Testis (tissue), 2 donors: ENCODE measurements at regions not wholly inside any gene's neighbourhood (a gene's known extent, or its start where the extent isn't known, plus 50 kb on each side); places are given as distances from the start of the nearest gene placed in this dataset.

Experiments used
- DNase-seq: peaks from one replicate; pipeline ENCODE4 v3.0.0-alpha.2; 2019
- H3K27ac ChIP-seq, 2 donors: fragments of 200-600 bp; sonication (generic); one replicate each; pipeline ENCODE4 v1.5.1; 2019
- H3K27me3 ChIP-seq: fragments of 200-600 bp; sonication (generic); one replicate; pipeline ENCODE4 v1.5.1; 2019
- H3K36me3 ChIP-seq: fragments of 200-600 bp; sonication (generic); one replicate; pipeline ENCODE4 v1.5.1; 2017; ENCODE audit warnings: low read depth; ENCODE audit errors: missing control alignments
- H3K4me1 ChIP-seq: fragments of 200-600 bp; sonication (generic); one replicate; pipeline ENCODE4 v1.5.1; 2019
- H3K4me3 ChIP-seq, 2 donors: fragments of 200-600 bp; sonication (generic); one replicate each; pipeline ENCODE4 v1.5.1; 2017 to 2019
- H3K9me3 ChIP-seq: fragments of 200-600 bp; sonication (generic); one replicate; pipeline ENCODE4 v1.5.1; 2017
- CTCF ChIP-seq, 3 experiments: fragments of 450-650 bp in 2 of 3; fragments of 200-600 bp in 1 of 3; sonication (generic) in 1 of 3; IDR thresholded peaks; one replicate each; pipeline ENCODE4 v1.5.1; 2016 to 2019; ENCODE audit warnings: antibody characterized with exemption in 3 of 3, mild to moderate bottlenecking in 2 of 3, moderate library complexity in 1 of 3
- POLR2A ChIP-seq: fragments of 450-650 bp; IDR thresholded peaks from one replicate; pipeline ENCODE4 v1.6.1; 2017; ENCODE audit warnings: antibody characterized with exemption, mild to moderate bottlenecking, moderate library complexity
- WGBS, 2 donors: methylation state at CpG; one replicate each; pipeline ENCODE4 v1.1.5; 2018; 5-methylcytosine and 5-hydroxymethylcytosine counted together
- intact Hi-C: fragments of 100-400 bp; cut with DNase I; formaldehyde crosslinking; loops from one replicate; pipeline ENCODE4 v1.15.1; 2023; ENCODE audit warnings: low total_unique reads

GRCh38 chr1:29761159-29761928 is 525.0 kb downstream of the PTPRU start:
- intact Hi-C loops: no loop called here
- no peak for DNase-seq

GRCh38 chr1:29760067-29760564 is 523.8 kb downstream of the PTPRU start:
- no peaks in the 10 kb centered on the region for H3K4me1 ChIP-seq
- no peak for DNase-seq
- intact Hi-C loops: no loop called here
- H3K27ac ChIP-seq: no peak overlapping the region
- 85 to 90% methylated on average over 7 of the region's 7 CpGs for WGBS, 2 donors
- no peaks in the 10 kb centered on the region for H3K27me3 ChIP-seq
- TF ChIP-seq CTCF (IDR thresholded peaks at IDR 0.05): no peak
- TF ChIP-seq POLR2A: no peak
- H3K9me3 ChIP-seq: no peaks in the 10 kb centered on the region
- no peaks in the 10 kb centered on the region for H3K36me3 ChIP-seq
- no peak overlapping the region for H3K4me3 ChIP-seq

More at GRCh38 chr1:29761159-29761928, 525.0 kb downstream of the PTPRU start:
- Histone ChIP-seq H3K27ac (no peak overlapping the region), H3K4me1 (no peaks in the 10 kb centered on the region), H3K9me3 (no peaks in the 10 kb centered on the region), H3K27me3 (no peaks in the 10 kb centered on the region), H3K36me3 (no peaks in the 10 kb centered on the region), H3K4me3 (no peak overlapping the region)
- 62 to 76% methylated on average over 4 of the region's 4 CpGs for WGBS, 2 donors
- TF ChIP-seq POLR2A (no peak), CTCF (IDR thresholded peaks at IDR 0.05) (no peak)

- Histone ChIP-seq H3K4me1 (no peaks in the 10 kb centered on the region), H3K36me3 (no peaks in the 10 kb centered on the region), H3K4me3 (no peak overlapping the region), H3K9me3 (no peaks in the 10 kb centered on the region), H3K27me3 (no peaks in the 10 kb centered on the region), H3K27ac (no peak overlapping the region)
- intact Hi-C loops: no loop called here
- no peak for TF ChIP-seq POLR2A
- WGBS, 2 donors: 43 to 54% methylated on average over 3 to 5 of the region's 5 CpGs
- DNase-seq: no peak
Observed at GRCh38 chr1:29758781-29759499, 522.6 kb downstream of the PTPRU start.

GRCh38 chr1:29757866-29758780 is 521.8 kb downstream of the PTPRU start:
- H3K27me3 ChIP-seq: no peaks in the 10 kb centered on the region
- TF ChIP-seq POLR2A: no peak
- TF ChIP-seq CTCF (IDR thresholded peaks at IDR 0.05): no peak
- H3K36me3 ChIP-seq: no peaks in the 10 kb centered on the region
- H3K4me1 ChIP-seq: no peaks in the 10 kb centered on the region
- no peaks in the 10 kb centered on the region for H3K9me3 ChIP-seq
- H3K4me3 ChIP-seq: no peak overlapping the region
- no peak for DNase-seq
- intact Hi-C loops: no loop called here
- H3K27ac ChIP-seq: no peak overlapping the region
- WGBS, 2 donors: 73 to 85% methylated on average over 5 to 7 of the region's 8 CpGs
